Mesenchymal stem cell (in vitro differentiated cells and primary cell): ENCODE measurements at regions not wholly inside any gene's neighbourhood (a gene's known extent, or its start where the extent isn't known, plus 50 kb on each side); places are given as distances from the start of the nearest gene placed in this dataset.

Experiments used
- DNase-seq: peaks from one replicate; pipeline ENCODE4 v3.0.0-alpha.2; 2013
- H2AFZ ChIP-seq: one replicate; pipeline ENCODE4 v1.6.1; 2013; ENCODE audit warnings: low read depth, mild to moderate bottlenecking, control low read depth, inconsistent platforms, low read length, moderate library complexity
- H2AK5ac ChIP-seq: 2 replicates; pipeline ENCODE4 v1.6.1; 2013; ENCODE audit warnings: low read length, moderate library complexity, mild to moderate bottlenecking, inconsistent platforms; ENCODE audit not compliant: severe bottlenecking
- H2BK120ac ChIP-seq: one replicate; pipeline ENCODE4 v1.6.1; 2013; ENCODE audit warnings: low read depth, mild to moderate bottlenecking, inconsistent platforms, low read length, moderate library complexity
- H2BK12ac ChIP-seq, 2 experiments: one replicate each; pipeline ENCODE4 v1.6.1; 2013; ENCODE audit warnings: inconsistent platforms in 2 of 2, low read length in 2 of 2, mild to moderate bottlenecking in 2 of 2, moderate library complexity in 2 of 2, control low read depth in 1 of 2
- H2BK15ac ChIP-seq: one replicate; pipeline ENCODE4 v1.6.1; 2013; ENCODE audit warnings: mild to moderate bottlenecking, low read depth, inconsistent platforms; ENCODE audit not compliant: poor library complexity, severe bottlenecking
- H2BK5ac ChIP-seq: 2 replicates; pipeline ENCODE4 v1.6.1; 2013; ENCODE audit warnings: low read depth, mild to moderate bottlenecking, low read length, control low read depth, inconsistent platforms; ENCODE audit not compliant: poor library complexity, severe bottlenecking
- H3K14ac ChIP-seq, 2 experiments: one replicate each; pipeline ENCODE4 v1.6.1; 2013; ENCODE audit warnings: inconsistent platforms in 2 of 2, low read length in 2 of 2, control low read depth in 1 of 2, mild to moderate bottlenecking in 1 of 2, moderate library complexity in 1 of 2
- H3K18ac ChIP-seq, 2 experiments: one replicate each; pipeline ENCODE4 v1.6.1; 2013; ENCODE audit warnings: inconsistent platforms in 2 of 2, low read length in 2 of 2, control low read depth in 1 of 2, low read depth in 1 of 2, mild to moderate bottlenecking in 1 of 2
- H3K23ac ChIP-seq, 2 experiments: one replicate each; pipeline ENCODE4 v1.6.1; 2013; ENCODE audit warnings: inconsistent platforms in 2 of 2, low read length in 2 of 2, mild to moderate bottlenecking in 2 of 2, moderate library complexity in 2 of 2, control low read depth in 1 of 2
- H3K27ac ChIP-seq: 2 replicates; pipeline ENCODE4 v1.5.1; 2013; ENCODE audit warnings: mild to moderate bottlenecking, moderate library complexity, low read length, control low read depth, inconsistent platforms; ENCODE audit not compliant: poor library complexity, severe bottlenecking
- H3K27me3 ChIP-seq, 2 experiments: 2 replicates each; pipeline versions ENCODE4 v1.6.1 to v1.7.0; 2013; ENCODE audit warnings: low read length in 2 of 2, mild to moderate bottlenecking in 2 of 2, moderate library complexity in 2 of 2, control low read depth in 1 of 2, inconsistent platforms in 1 of 2; ENCODE audit not compliant: control insufficient read depth in 1 of 2, insufficient read depth in 1 of 2
- H3K36me3 ChIP-seq, 2 experiments: 2 replicates each; pipeline versions ENCODE4 v1.6.1 to v1.7.0; 2013; ENCODE audit warnings: low read length in 2 of 2, control low read depth in 1 of 2, inconsistent platforms in 1 of 2, low read depth in 1 of 2, mild to moderate bottlenecking in 1 of 2; ENCODE audit not compliant: insufficient read depth in 2 of 2, control insufficient read depth in 1 of 2
- H3K4ac ChIP-seq, 2 experiments: one replicate each; pipeline ENCODE4 v1.6.1; 2013; ENCODE audit warnings: inconsistent platforms in 2 of 2, low read length in 2 of 2, mild to moderate bottlenecking in 2 of 2, moderate library complexity in 2 of 2, control low read depth in 1 of 2, low read depth in 1 of 2
- H3K4me1 ChIP-seq: 2 replicates; pipeline ENCODE4 v1.6.1; 2013; ENCODE audit warnings: low read depth, low read length, control low read depth; ENCODE audit not compliant: control insufficient read depth, insufficient read depth
- H3K4me2 ChIP-seq: 2 replicates; pipeline ENCODE4 v1.6.1; 2013; ENCODE audit warnings: low read length, mild to moderate bottlenecking, inconsistent platforms; ENCODE audit not compliant: poor library complexity, severe bottlenecking
- H3K4me3 ChIP-seq, 2 experiments: 2 replicates each; pipeline versions ENCODE4 v1.5.1 to v1.7.0; 2013; ENCODE audit warnings: low read length in 2 of 2, mild to moderate bottlenecking in 2 of 2, control low read depth in 1 of 2, low read depth in 1 of 2; ENCODE audit not compliant: insufficient read depth in 1 of 2
- H3K79me1 ChIP-seq: replicated peaks from 2 replicates; pipeline ENCODE4 v1.6.1; 2013; ENCODE audit warnings: mild to moderate bottlenecking, control low read depth, low read length, inconsistent platforms; ENCODE audit not compliant: poor library complexity, severe bottlenecking
- H3K9ac ChIP-seq: 2 replicates; pipeline ENCODE4 v1.7.0; 2013; ENCODE audit warnings: mild to moderate bottlenecking, low read length, moderate library complexity
- H3K9me3 ChIP-seq: 2 replicates; pipeline ENCODE4 v1.7.0; 2013; ENCODE audit warnings: mild to moderate bottlenecking, low read length; ENCODE audit not compliant: control insufficient read depth
- H4K8ac ChIP-seq: one replicate; pipeline ENCODE4 v1.6.1; 2013; ENCODE audit warnings: inconsistent platforms, mild to moderate bottlenecking, low read length, moderate library complexity
- H4K91ac ChIP-seq: one replicate; pipeline ENCODE4 v1.6.1; 2013; ENCODE audit warnings: mild to moderate bottlenecking, low read length, inconsistent platforms
- WGBS: methylation state at CpG from one replicate; pipeline ENCODE4 v1.1.7; 2013; ENCODE audit warnings: mixed read lengths; 5-methylcytosine and 5-hydroxymethylcytosine counted together

DNA sequence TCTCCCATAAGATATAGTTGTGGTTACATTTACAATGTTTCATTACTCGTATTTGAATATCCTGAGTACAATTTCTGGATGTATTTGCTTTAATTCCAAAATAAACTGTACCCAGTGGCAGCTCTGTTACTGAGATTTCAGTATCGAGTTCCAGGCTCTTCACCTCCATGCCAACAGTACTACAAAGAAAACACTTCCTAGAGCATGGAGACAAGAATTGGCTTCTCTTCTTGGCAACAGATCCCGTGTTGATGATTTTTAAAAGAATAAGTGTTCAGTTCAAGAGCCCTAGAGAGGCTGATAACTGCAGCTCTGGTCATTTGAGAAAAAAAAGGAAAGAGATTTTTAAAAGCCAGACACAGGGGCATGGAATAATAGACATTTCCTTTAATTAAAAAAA, 302.8 kb downstream of the EFNB2 start:
- H2BK5ac ChIP-seq, result no peak overlapping the region
- H4K8ac ChIP-seq, result no peak overlapping the region
- no peak overlapping the region for H2AK5ac ChIP-seq
- H3K27me3 ChIP-seq, result no peaks in the 10 kb centered on the region
- no peak overlapping the region for H3K23ac ChIP-seq
- no peak overlapping the region for H4K91ac ChIP-seq
- H2AFZ ChIP-seq, result no peak overlapping the region
- no peak overlapping the region for H2BK15ac ChIP-seq
- H2BK120ac ChIP-seq, result no peak overlapping the region
- no peak overlapping the region for H3K18ac ChIP-seq
- no peaks in the 10 kb centered on the region for H3K9me3 ChIP-seq
- no peaks in the 10 kb centered on the region for H3K36me3 ChIP-seq
- H3K4me3 ChIP-seq, result no peak overlapping the region
- H2BK12ac ChIP-seq, result no peak overlapping the region
- H3K27ac ChIP-seq, result no peak overlapping the region
- no peaks in the 10 kb centered on the region for H3K79me1 ChIP-seq
- no peak overlapping the region for H3K4ac ChIP-seq
- no peak overlapping the region for H3K9ac ChIP-seq
- no peak for DNase-seq
- no peak overlapping the region for H3K4me2 ChIP-seq
- WGBS, result 100% methylated on average over 3 of the region's 3 CpGs
- no peaks in the 10 kb centered on the region for H3K4me1 ChIP-seq
- no peak overlapping the region for H3K14ac ChIP-seq

DNA sequence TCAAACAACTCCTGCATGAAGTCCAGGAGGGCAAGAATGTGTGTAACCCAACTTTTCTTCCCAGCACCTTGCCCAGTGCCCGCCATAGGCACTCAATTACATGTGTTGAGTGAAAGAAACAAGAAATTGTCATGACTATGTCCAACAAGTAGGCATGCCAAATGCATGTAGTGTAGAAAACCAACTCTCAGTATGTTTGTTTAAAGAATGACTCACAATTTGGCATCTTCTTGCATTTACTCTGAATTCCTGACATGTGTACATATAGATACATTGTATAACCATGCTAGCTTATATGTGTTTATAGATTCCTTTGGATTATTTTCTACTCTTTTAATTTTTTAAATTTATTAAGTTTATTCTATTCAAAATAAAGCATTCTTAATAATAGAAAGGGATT, 305.0 kb downstream of the EFNB2 start:
- Histone ChIP-seq H3K4me1 (no peaks in the 10 kb centered on the region), H3K79me1 (no peaks in the 10 kb centered on the region), H3K27me3 (no peaks in the 10 kb centered on the region), H3K18ac (no peak overlapping the region), H3K36me3 (no peaks in the 10 kb centered on the region), H4K91ac (no peak overlapping the region), H3K14ac (no peak overlapping the region), H2BK120ac (no peak overlapping the region), H3K23ac (no peak overlapping the region), H2AK5ac (no peak overlapping the region), H3K9ac (no peak overlapping the region), H3K9me3 (no peaks in the 10 kb centered on the region), H2BK5ac (no peak overlapping the region), H2BK12ac (no peak overlapping the region), H3K4me3 (no peak overlapping the region), H3K4me2 (no peak overlapping the region), H3K27ac (no peak overlapping the region), H4K8ac (no peak overlapping the region), H2BK15ac (no peak overlapping the region), H2AFZ (no peak overlapping the region), H3K4ac (no peak overlapping the region)
- peak; percentile 46 for DNase-seq
- WGBS, result no CpG with 5 or more reads among the region's 1 CpG

DNA sequence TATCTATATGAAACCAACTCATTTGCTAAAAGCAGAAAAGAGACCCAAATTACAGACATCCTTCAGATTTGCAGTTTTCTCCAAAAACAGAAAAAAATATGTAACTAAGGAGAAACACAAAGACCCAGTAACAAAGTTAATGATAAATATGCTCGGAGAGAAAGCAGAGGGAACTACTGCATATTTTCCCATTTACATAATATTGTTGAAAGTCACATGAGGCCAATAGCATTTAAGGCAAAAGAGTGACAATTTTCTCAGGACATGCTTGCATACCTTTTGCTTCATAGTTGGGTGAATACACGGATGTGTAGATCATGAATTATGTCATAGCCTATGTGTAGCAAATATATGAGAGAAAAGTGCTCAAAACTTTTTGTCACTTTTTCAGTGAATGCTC, 310.3 kb downstream of the EFNB2 start:
- Histone ChIP-seq H2BK120ac (no peak overlapping the region), H2BK5ac (no peak overlapping the region), H2AFZ (no peak overlapping the region), H2AK5ac (no peak overlapping the region), H3K4me1 (no peaks in the 10 kb centered on the region), H3K36me3 (no peaks in the 10 kb centered on the region), H3K4me3 (no peak overlapping the region), H3K23ac (no peak overlapping the region), H3K4me2 (no peak overlapping the region), H3K9ac (no peak overlapping the region), H2BK12ac (no peak overlapping the region), H4K8ac (no peak overlapping the region), H3K4ac (no peak overlapping the region), H3K9me3 (no peaks in the 10 kb centered on the region), H4K91ac (no peak overlapping the region), H3K79me1 (no peaks in the 10 kb centered on the region), H3K27ac (no peak overlapping the region), H3K27me3 (no peaks in the 10 kb centered on the region), H3K14ac (no peak overlapping the region), H2BK15ac (no peak overlapping the region), H3K18ac (no peak overlapping the region)
- DNase-seq, result no peak
- 94% methylated on average over 1 of the region's 2 CpGs for WGBS

DNA sequence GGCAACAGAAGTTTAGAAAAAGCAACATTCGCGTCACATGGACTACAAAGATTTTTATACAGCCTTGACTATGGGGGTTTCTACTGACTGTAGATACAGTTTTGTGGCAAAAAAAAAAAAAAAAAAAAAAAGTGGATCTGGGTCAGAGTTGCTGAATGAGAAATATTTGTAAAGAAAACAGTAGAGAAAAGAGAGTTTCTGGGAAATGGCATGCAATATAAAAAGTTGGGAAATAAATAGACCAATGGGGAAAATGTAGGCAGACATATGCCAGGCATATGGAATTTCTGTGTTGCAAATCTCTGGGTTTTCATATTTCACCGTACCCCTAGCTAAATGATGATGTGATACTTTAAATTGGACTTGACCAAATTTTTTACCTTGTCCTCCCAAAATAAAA, 315.3 kb downstream of the EFNB2 start:
- Histone ChIP-seq H3K23ac (no peak overlapping the region), H2AFZ (no peak overlapping the region), H4K8ac (no peak overlapping the region), H3K4me1 (no peaks in the 10 kb centered on the region), H2AK5ac (no peak overlapping the region), H3K9me3 (no peaks in the 10 kb centered on the region), H3K9ac (no peak overlapping the region), H3K27ac (no peak overlapping the region), H3K36me3 (no peaks in the 10 kb centered on the region), H3K4me2 (no peak overlapping the region), H3K18ac (no peak overlapping the region), H3K4me3 (no peak overlapping the region), H2BK15ac (no peak overlapping the region), H3K14ac (no peak overlapping the region), H3K4ac (no peak overlapping the region), H2BK12ac (no peak overlapping the region), H2BK5ac (no peak overlapping the region), H3K27me3 (no peaks in the 10 kb centered on the region), H3K79me1 (no peaks in the 10 kb centered on the region), H2BK120ac (no peak overlapping the region), H4K91ac (no peak overlapping the region)
- over 99% methylated on average over 3 of the region's 3 CpGs for WGBS
- DNase-seq, result no peak
